Stimulated activated CD4-positive, alpha-beta T cell treated with anti-CD3 and anti-CD28 coated beads, Interleukin-15, amount 100 ng/mL, for 48 hours (primary cell): ENCODE measurements at regions not wholly inside any gene's neighbourhood (a gene's known extent, or its start where the extent isn't known, plus 50 kb on each side); places are given as distances from the start of the nearest gene placed in this dataset.

Experiments used
- DNase-seq, 2 donors: peaks; one replicate each; pipeline ENCODE4 v3.0.0-alpha.2; 2020; ENCODE audit warnings: low read depth in 2 of 2

DNA sequence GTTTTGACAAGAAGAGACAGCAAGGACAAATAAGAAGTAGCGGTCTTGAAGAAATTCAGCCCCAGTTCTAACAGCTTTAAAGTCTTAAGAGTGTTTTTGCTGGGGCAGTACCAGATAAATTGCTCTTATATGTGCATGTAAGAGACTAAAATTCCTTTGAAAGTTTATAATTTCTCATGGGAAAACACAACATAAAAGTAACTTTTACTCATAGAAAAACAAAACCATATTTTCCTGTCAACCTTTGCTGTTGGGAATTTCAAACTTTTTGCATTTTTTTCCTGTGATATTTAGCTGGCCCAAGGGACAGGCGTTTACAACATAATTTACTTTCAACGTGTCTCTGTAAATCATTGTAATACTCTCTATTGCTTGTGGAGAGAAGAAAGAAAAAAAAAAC, 767.8 kb upstream of the ZEB2 start:
- DNase-seq = no peak

DNA sequence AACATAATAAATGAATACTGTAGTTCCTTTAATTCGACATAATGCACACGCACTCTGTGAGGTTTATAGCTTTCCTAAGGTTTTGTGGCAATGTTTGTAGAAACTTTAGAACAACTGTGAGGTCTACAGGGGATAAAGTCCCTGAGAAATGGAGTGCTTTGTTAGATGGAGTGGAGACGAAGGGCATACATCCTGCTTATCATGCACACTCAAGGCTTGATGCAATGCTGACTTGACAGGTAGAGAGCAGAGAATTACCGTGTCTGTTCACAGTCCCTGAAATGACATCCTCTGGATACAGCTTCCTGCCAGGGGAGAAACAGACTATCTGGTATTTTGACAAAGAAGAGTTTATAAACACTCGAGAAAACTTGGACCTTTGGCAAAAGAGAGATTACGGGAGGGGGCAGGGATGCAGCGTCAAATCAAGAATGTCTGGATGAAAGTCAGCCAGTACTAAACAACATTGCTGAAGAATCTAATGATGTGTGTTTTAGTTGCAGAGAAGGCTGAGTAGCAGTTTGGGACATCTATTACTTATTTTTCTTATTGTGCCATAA, 766.9 kb upstream of the ZEB2 start:
- no peak for DNase-seq

DNA sequence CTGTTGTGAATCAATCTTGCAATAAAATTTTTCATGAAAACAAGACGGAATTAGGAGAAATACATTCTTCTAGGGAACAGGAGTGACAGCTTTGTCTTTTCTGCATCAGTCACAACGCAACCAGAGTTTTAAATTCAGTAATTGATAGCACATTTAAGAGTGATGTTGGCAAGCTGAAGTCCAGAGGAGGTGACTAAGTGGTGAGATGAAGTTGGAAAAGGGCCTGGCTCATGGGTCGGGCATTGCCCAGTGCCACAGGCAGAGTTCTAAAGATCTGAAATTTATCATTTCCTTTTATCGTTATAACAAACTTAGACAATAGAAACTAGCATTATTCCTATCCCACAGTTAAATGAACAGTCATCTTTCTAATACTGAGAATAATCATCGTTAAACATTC, 764.6 kb upstream of the ZEB2 start:
- no peak for DNase-seq

DNA sequence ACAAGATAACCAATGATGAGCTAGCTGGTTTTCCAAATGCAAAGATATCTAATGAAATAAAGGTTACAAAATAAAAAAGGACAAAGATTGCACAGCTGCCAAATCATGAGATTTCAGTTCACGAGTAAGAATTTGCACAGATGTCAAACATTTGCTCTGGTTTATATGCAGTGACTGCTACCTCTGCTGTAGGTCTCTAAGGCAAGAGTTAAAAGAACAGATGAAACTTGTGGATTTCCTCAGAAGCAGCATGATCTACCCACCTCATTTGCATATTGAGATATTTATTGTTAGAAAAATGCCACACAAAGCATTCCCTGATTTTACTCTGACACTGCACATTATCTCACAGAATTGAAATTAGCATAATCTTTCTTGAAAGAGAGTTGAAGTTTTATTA, 763.2 kb upstream of the ZEB2 start:
- DNase-seq = no peak

DNA sequence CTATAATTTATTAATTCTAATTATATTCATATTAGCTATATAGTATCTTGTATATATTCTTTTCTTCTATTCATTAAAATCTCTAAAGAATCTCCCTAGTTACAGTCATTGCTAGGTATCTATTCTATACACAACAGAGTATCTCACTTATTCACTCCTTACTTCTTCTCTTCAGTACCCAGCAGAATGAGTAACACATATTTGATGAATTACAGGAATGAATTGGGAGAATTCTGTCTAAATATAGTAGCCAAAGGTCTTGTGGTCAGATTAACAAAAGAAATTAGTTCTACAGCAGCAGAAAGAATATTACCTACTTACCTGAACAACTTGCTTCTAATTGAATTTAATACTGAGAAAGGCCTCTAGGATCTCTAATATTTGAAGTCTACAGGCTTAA, 758.0 kb upstream of the ZEB2 start:
- DNase-seq = no peak

DNA sequence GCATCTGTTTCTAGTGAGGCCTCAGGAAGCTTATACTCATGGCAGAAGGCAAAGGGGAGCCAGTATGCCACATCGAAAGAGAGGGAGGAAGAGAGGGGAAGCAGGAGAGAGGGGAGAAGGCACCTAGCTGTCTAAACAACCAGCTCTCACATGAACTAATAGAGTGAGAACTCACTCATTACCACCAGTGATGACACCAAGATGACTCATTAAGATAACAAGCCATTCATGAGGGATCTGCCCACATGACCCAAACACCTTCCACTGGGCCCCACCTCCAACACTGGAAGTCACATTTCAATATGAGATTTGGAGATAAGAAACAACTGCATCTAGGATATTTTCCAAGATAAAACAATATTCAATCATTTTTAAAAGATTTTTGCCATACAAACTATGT, 753.9 kb upstream of the ZEB2 start:
- DNase-seq = no peak

DNA sequence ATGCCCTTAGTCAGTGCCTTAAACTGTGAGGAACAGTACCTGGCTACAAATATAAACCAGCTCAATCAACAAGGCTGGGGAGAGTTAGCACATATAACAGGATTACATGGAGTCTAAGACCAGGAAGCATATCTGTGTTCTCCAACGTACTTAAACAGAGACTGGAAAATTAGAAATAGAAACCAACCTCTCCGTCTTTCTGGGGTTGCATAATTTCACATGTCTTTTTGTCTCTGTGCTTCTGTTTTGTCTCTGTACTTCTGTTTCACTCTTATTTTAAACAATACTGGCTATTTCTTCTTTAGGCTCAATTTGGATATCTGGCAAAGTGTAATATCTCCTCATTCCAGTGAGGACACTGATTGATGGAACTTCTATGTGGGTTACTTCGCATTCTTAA, 749.0 kb upstream of the ZEB2 start:
- no peak for DNase-seq

DNA sequence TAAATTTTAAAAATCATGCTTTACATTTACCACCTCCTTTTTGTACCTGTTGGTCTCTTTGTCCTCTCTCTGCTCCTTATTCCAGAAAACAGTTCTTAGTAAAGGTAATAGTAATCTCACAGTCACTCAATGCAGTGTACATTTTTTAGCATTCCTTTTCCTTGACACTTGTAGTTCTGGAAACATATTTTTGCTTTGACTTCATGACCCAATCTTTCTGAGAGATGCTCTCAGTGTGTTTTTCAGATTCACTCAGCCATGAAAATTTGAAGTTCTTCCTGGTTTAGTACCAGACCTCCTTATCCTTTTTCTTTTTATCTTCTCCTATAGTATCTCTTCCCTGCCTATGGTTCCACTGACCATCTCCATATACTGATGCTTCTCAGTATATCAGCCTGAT, 747.5 kb upstream of the ZEB2 start:
- DNase-seq = no peak

DNA sequence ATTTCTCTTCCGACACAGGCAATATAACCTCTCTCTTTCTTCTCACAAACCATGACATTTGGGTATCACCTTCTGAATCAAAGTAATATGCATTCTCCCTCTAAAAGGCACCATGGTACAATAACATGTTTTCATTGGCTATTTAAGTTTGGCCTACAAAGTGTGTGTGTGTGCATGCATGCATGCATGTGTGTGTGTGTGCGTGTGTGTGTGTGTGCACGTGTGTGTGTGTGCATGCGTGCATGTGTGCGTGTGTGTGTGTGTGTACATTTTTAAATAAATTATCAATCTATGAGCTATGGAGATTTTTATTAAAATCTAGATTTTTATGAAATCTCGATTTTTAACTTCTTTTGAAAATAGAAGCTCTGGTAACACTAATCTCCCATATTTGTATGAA, 745.3 kb upstream of the ZEB2 start:
- DNase-seq = no peak

DNA sequence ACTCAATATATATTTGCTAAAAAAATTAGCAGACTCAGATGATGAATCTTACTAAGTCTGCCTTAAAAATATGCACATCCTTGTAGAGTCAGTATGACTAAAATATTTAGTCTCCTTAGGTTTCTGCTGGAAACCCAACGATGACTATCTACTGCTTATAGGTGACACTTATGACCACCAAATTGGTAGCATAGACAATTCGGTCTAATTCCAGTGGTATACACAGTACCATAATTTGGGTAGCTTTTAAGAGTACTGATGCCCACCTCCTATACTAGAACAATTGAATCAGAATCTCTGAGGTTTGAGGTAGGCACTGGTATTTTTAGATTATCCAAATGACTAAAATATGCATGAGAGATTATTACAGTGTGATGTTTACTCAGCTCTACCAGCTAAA, 740.8 kb upstream of the ZEB2 start:
- no peak for DNase-seq

DNA sequence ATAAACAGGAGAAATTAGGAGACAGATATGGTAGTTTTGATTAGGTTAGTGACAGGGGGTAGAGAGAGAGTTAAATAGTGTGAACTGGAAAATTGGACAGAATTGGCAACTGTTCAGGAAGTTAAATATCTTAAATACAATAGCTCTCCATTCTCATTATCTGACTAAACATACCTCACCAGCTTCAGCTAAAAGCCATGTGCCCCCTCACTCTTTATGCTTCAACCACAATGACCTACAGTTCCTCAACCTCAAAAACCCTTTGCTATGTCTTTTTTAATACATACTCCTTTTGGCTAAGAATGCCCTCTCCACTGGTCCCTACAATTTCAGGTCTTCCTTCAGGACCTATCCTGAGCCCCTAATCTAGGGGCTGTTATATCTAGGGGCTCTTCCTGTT, 740.2 kb upstream of the ZEB2 start:
- no peak for DNase-seq

DNA sequence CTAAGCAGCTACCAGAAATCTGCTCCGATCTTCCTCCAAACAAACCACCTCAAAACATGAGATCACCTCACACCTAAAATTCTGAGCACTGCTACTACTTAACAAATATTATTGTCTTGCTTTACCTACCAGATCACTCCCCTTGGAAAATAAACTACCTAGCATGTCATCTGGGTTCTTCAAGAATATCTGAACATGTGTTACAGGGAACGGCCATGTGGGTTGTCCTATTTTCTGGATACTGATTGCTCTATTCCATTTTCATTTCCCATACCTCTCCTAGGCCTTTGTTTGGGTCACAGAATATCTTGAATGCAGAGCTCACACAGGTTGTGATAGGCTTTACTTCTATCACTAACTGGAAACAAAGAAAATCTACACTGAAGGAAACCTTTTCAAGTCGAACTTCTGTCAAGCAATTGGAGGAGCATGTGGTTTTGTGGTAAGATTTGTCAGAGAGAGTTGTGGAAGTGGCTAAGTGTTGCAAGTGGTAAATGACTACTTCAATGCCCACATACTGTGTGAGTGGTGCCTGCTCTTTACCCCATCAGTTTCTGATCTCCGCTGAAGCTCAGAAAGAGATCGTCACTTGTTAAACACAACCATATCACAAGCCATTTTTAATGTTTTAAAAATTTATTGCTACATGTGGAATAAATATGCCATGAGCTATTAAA, 739.1 kb upstream of the ZEB2 start:
- DNase-seq = no peak

DNA sequence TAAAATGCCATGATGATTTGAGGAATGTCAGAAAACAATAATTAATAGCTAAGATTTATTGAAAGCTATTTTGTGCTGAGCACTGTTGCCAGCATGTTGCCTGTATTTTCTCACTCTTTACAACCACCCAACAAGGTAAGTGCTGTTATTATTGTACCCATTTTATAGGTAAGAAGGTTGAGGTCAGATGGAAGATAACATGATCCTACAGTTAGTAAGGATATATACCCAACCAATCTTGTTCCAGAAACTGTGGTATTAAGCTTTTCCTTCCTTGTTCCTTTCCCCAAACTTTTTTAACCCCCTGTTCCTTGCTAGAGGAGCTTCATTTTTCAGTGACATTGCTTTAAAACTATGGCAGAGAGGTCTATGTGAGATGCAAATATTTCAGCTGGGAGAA, 738.0 kb upstream of the ZEB2 start:
- DNase-seq = no peak

DNA sequence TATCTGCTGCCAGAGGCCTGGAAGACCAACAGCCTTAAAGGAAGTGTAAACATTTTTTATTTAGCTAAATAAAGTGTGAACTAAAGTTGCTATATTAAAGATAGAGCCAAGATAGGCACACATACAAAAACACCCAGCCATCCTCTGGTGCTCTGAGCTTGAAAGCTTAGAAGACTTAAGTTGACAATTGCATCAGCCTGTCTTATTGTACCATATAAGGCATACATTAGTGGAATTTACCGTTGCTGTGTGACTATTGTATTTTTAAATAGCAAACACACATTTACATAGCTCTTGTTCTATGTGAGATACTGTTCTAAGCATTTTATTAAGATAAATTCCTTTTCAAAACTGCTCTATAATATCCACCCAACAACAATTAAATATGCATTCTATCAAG, 736.6 kb upstream of the ZEB2 start:
- DNase-seq = no peak

DNA sequence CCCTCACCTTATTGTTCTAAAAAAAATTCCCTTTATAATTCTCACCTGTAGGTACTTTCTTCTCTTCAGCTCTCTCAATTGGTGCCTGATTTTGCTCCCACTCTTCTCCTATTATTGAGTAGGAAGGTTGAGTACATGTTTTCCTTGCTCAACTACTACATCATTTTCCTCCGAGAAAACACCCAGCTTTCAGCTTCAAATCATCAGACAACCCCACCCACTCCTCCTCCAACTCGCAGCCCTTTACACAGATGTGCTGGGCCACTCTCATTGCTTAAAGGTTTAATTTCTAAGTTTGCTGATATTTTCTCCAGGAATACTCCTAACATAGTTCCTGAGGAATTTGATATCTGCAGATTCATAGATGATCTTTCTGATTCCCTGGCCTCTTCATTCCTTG, 734.4 kb upstream of the ZEB2 start:
- no peak for DNase-seq

DNA sequence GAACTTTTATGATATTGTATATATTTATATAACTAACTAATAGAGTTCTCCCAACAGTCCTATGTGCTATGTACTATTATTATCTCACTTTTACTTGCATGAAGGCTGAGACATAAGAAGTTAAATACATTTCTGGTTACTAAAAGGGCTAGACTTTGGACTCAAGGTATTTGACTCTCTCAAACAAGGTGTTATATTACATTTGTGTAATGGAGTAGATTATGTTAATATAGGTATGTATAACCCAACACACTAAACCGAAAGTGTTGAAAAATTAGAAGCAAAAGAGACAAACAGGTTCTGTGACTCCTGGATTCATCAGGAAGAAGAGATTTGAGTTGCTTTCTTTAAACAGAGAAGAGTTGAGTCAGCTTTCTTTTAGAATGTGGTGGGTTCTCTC, 733.6 kb upstream of the ZEB2 start:
- DNase-seq = no peak

DNA sequence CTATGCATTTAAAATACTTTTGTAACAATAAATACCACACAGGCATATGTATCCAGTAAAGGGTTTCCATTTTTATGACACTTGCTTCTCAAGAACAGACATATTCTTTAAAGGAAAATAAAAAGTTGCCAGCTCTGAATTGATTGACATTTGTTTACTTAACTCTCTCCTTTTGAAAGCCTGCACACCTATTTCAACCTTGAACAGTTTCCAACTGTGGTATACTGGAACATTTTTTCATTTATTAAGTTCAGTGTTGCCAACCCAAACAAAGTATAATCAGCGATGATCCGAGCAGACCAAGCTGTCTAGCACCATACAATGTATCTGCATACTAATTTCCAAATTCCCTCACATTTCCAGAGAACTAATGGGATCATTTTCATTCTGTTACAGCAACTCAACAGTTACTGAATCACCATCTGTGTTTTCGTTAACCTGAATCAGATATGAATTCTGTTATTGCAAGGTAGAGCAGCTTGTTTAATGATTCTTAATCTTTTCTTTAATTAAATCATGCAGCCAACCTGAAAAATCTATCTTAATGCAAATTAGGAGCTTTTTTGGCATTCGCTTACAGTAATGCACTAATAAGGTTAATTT, 725.5 kb upstream of the ZEB2 start:
- DNase-seq = no peak

DNA sequence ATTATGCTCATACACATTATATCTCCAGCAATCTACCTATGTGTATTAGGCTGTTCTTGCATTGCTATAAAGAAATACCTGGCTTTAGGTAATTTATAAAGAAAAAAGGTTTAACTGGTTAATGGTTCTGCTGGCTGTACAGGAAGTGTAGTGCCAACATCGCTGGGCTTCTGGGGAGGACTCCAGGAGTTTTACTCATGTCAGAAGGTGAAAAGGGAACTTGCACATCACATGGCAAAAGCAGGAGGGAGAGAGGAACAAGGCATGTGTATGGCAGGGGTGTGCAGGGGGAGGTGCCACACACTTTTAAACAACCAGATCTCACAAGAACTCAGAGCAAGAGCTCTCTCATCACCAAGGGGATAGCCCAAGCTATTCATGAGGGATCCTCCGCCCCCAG, 715.4 kb upstream of the ZEB2 start:
- DNase-seq = no peak

DNA sequence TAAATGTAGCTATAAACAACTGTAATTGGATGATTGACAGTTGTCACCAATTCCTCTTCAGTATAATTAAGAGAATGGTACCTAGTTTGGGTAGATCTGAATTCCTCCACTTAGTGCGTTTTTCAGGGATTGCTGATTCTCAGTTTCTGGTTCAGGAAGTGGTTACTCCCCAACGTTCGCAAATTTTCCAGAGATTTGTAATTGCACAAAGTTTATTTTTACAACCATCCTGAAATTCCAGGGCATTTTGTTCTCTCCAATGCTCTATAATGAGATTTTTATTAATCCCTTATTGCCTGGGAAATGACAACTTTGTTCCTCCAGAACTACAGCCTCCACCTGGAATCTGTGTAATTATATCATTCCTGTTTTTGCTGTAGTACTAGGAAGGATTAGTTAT, 710.6 kb upstream of the ZEB2 start:
- no peak for DNase-seq

DNA sequence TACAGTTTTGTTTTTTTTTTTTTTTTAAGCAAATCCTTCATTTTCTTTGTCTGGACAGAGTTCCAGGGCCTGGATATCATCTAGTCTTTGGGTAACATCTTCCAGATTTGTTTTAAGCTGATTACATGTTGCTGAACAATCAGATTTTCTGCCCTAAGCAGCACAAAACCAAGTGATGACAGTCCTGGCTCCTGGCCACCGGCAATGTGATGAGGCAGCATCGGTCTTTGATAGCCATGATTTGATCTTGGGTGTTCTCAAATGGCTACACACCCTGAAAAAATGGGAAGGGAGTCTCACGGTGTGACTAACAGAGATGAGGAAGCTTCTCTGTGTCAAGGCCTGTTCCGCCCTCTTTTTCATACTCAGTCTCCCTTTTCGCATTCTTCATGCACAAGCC, 708.6 kb upstream of the ZEB2 start:
- DNase-seq = no peak

DNA sequence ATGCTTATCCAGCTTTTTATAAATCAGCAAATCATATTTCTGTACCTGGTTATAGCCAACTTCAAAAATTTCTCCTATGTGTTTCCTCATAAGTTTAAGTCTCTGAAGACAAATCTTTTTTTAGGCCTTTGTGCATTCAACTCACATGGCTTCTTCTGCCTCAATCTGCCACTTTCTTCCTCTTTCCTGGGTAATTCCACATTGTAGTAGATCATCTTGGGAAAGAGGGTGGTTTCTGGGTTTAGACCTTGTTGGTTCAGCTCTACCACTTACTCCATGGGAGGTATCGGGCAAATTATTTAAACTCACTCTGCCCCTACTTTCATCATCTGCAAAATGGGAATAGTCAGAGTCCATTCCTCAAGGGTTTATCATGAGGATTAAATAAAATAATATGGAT, 707.0 kb upstream of the ZEB2 start:
- no peak for DNase-seq

DNA sequence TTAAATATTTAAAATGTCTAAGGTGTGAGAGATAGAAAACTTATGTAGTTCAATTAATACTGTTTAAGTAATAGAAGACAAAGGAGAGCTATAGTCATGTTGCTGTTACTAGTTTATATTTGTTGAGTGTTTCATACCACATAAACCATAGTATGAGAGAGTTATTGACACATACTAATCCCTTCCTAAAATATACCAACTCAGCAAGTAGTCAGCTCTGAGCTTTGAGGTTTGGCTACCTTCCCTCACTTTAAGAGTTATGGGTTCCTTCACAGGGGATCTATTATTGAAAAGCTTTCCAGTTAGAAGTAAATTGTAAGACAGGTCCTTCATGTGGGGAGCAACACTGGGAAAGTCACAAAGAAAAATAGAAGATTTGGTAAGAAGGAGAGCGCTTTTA, 701.6 kb upstream of the ZEB2 start:
- no peak for DNase-seq

DNA sequence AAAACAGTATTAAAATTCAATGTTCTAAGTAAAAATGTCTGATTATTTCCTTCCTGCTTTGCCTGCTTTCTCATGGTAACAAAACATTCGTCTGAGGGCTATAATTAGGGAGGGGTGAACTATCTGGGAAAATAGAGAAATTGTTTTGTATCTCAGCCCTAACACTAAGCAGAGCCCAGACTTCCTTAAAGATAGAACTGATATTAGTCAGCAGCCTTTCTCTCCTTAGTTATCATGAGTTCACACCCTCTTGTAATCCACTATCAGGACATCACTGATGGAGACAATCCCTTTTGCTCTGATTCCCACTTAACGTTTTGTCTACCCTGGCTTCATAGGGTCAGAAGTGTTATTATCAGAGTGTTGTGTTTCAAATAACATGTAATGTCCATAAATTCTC, 701.1 kb upstream of the ZEB2 start:
- no peak for DNase-seq

DNA sequence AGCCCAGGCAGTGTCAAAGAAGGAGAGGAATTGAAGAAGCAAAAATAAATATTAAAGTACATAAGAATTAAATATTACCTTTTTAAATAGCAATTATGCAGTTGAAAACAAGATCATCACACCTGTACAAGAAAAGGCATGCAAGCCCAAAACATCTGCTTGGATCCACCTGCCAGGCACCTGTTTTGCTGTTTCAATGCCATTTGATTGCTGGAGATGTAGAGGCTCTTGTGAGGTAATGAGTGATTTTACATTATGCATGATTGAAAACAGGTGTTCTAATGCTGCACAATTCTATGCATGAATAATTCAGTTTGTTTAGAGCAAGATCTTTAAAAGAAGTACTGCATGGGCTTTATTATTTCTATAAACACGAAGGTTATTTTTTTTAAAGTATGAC, 700.6 kb upstream of the ZEB2 start:
- DNase-seq = no peak
